ENCODE measurements at regions not wholly inside any gene's neighbourhood (a gene's known extent, or its start where the extent isn't known, plus 50 kb on each side); places are given as distances from the start of the nearest gene placed in this dataset.

DNA sequence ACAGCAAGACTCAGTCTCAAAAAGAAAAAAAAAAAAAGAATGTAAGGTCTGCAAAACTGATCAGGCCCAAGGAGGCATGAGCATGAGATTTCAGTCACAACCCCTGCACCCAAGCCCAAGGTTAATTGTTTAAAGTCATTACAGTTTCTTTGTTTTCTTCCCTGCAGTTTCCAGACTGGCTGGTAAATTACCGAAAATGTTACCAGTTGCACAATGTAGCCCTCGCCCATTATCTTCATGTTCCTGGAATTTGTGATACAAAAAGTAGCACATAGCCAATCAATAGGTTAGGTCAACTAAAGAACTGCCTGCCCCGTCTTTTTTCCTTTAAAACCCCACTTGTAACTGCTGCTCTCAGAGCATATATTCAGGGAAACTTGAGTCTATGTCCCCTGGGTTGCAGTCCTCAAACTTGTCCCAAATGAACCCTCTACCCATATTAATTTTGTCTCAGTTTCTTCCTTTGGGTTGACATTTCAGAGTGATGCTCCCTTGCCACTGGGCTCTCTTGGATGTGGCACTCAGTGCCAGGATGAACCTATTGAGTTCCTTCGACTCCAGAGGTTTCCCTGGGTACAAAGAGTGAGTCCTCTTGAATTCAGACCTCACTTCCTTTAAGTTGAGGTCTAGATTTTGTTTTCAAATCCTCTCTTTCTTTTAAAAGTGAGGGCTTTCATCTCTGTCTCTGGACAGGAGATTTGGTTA is 216.2 kb upstream of the HS6ST1 start:
- no peak for DNase-seq (ENCODE audit: low read depth)

DNA sequence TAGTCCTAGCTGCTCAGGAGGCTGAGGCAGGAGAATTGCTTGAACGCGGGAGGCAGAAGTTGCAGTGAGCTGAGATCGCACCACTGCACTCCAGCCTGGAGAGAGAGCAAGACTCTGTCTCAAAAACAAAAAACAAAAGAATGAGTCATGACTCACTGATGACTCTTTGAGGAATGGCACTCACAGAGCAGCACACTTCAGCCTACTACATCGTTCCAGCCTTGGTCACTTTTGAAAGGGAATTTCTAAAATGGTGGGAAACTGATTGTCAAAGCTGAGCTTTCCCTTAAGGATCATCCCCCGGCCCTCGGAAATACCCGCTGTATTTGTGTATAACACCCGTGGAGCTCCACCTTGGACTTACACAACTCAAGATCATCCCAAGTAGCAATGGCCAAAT is 217.3 kb upstream of the HS6ST1 start:
- DNase-seq (ENCODE audit: low read depth) = no peak

DNA sequence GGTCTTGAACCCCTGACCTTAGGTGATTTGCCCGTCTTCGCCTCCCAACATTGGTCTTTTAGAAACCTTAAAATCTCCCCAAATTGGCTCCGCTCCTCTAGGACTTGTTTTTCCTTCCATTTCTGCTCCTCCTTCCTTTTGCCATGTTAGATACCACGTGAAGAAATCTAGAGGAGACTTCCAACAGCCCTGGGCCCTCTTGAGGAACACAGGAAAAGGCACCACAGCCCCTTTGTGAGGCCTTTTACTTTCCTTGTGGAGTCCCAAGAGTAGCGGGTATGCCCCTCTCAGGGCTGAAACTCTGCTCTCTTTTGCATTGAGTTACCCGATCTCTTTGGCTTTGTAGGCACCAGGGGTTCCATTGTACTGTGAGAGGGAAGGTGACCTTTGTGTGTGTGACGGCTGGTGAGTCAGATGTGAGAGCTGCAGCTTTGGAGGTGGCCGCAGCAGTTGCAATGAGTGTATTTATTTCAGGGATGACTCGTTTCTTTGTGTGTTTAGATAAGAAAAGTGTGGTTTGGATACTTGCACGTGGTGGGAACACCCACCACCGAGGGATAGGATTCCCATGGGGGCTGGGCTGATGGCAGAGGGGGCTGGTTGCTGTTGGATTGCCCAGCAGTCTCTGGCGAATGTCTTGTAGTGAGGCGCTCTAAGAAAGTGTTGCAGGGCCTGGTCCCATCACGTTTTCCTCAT is 218.4 kb upstream of the HS6ST1 start:
- no peak for DNase-seq (ENCODE audit: low read depth)

DNA sequence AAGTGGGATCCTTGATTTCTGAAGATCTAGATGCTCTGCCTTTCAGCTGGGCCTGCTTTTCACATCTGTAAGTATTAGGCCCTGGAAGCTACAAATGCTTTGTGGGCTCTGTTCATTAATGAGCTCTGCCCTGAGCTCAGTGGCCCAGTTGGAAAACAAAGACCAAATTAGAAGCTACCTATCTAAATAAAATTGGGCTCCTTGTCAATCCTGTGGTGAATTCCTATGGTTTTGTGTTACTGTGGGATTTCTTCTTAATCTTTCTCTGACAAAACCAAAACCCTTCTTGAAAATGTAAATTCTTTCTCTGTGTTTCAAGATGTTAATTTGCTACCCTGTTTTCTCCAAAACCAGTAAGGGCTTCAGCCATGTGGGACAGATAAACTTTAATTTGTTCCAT is 219.0 kb upstream of the HS6ST1 start:
- DNase-seq (ENCODE audit: low read depth) = no peak

DNA sequence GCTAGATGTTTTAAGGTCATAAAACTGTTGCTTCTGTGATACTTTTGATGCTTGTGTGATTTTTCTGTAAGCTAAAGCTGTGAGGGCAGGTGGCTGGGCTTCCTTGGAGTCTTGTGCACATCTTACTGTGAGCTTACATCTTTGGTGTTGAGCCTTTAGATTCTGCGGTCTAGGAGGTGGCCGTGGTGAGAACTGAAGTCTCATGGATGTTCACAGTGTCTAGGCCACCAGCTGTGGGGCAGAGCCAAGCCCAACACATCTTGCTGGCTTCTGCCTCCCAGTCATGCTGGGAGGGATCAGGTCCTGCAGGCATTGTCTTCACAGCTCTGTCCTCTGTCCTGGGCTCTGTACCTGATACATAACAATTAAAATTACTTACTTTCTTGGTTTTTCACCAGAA is 219.7 kb upstream of the HS6ST1 start:
- no peak for DNase-seq (ENCODE audit: low read depth)

DNA sequence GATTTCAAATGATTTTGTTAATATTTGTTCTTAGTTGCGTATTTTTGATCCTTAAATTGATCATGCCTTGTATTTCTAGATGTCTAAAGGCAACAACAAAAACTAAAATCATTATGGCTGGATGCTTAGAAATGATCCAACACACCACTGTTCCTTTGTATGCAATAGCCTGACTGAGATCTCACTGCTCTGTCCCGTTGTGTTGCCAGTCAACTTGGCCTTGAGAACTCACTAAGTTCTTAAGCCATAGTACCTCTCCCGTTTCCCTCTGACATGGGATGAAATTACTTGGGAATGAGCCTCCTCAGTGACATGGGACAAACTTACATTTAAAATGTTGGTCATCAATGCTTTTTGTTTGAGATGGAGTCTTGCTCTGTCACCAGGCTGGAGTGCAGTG is 222.0 kb upstream of the HS6ST1 start:
- no peak for DNase-seq (ENCODE audit: low read depth)

DNA sequence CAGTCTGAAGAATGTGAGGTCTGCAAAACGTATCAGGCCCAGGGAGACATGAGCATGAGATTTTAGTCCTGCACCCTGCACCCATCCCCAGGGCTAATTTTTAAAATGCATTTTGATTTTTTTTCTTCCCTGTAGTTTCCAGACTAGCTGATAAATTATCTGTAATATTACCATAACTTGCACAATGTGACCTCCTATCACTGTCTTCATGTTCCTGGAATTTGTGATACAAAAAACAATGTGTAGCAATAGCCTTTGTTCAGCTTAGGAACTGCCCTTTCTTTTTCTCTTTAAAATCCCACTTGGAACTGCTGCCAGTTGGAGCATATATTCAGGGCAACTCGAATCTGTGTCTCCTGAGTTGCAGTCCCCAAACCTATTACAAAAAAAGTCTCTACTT is 222.8 kb upstream of the HS6ST1 start:
- no peak for DNase-seq (ENCODE audit: low read depth)

DNA sequence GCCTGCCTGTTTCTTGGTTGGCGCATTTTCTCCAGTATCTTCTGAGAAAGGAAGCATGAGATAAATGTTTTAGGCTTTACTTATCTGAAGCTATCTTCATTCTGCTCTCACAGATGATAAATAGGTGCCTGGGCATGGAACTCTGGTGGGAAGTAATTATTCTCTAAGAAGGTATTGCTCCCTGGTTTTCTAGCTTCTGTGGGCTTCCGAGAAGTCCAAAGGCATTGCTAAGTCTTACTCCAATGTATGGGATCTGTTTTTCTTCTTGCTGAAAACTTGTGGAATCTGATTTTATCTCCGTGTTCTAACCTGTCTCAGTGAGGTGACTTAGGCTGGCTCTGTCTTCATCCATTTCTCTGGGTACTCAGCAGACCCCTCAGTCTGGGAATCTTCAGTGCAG is 224.4 kb upstream of the HS6ST1 start:
- DNase-seq (ENCODE audit: low read depth) = no peak

DNA sequence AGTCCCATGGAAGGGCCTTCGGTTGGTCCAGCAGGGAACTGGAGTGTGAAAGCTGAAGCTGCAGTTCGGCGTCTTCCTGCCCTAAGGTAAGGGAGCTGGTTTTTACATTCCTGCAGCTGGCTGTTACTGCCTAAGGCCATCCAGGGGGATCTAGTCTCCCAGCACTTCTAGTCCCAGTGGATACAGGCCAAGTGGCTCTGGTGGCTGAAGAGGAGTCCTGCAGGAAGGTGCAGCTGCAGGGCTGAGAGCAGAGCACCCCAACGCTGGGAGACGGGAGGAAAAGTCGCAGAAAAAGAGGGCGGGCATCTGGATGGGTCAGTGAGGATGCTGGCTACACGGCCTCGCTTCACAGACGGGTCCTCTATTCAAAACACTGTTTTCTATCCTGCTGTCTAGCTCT is 225.0 kb upstream of the HS6ST1 start:
- no peak for DNase-seq (ENCODE audit: low read depth)

DNA sequence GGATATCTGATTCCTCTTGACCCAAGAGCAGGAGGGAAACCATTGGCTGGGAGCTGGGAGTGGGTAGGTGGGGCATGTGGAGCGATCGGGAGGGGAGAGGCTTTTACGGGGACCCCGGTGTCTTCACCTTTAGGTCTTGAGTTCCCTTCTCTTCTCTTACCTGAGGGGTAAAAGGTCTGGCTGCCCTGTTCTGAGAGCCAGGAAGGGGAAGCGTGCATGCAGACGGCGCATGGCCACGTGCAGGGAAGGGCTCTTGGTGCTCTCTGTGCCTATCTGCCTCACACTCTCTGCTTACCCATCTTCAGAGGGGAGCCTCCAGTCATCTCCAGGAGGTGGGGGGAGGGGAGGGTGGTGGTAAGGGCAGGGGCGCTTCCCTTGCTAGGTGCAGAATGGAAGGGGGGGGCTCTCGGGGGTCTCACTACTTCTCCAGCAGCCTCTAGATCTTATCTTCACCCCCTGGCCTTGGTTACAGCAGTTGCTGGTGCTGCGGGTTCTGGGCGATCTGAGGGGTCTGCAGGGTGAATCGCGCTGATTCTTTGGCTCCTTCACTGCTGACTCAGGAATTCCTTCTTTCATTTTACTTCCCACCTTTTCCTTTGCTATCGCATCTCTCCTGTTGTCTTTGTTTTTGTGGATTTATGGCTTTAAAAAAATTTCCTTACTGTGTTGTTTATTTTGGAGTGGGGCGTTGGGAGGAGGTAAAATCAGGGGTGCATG is 225.8 kb upstream of the HS6ST1 start:
- DNase-seq (ENCODE audit: low read depth) = no peak

DNA sequence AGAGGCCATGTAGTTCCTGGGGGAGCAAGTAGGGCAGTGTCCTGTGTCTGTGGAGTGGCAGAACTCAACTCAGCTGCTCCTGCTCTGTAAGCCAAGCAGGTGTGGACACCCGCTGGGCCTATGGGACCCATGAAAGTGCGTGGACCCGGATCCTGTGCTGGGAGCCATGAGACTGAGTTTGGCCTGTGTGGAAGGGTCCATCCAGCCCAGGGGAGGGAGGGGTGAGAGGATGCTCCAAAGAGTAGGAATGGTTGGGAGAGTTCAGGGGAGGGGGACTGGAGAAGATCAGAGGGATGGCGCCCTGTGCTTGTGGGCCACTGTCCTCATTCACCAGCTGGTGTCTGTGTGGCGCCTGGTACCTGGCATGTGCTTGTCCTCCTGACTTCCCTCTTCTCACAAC is 226.4 kb upstream of the HS6ST1 start:
- no peak for DNase-seq (ENCODE audit: low read depth)

DNA sequence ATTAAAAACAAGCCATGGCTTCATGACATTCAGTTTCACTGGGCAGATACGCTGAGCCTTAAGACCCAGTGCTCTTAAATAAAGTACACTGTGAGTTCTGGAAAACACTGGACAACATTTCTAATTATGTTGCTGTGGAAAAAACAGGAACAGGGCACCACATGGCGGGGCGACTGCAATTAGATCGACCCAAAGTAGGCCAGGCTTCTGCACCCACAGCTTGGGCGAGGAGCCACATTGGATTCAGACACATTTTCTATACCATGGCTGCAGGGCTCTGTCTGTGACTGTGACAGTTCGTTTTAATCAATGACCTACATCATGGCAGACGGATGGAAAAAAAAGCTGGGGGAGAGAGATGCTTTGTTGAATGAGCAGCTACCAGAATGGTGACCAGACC is 227.2 kb upstream of the HS6ST1 start:
- DNase-seq (ENCODE audit: low read depth) = no peak

DNA sequence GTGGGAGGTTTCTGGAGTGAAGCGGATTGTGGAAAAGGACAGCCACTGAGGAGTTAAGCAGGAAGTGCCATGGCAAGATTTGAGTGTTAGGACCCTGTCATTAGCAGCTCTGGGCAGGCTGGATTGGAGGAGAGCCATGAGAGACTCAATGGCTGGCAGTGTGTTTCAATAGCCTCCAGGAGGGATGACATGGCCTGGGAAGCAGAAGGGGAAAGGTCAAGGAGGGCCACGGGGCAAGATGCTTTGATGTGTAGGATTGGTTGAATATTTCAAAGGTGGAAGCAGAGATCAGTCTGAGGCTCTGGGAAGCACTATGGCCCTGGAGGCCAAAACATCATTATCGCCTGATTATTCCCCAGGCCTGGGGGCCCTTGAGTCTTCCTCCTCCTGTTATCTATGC is 229.0 kb upstream of the HS6ST1 start:
- no peak for DNase-seq (ENCODE audit: low read depth)

DNA sequence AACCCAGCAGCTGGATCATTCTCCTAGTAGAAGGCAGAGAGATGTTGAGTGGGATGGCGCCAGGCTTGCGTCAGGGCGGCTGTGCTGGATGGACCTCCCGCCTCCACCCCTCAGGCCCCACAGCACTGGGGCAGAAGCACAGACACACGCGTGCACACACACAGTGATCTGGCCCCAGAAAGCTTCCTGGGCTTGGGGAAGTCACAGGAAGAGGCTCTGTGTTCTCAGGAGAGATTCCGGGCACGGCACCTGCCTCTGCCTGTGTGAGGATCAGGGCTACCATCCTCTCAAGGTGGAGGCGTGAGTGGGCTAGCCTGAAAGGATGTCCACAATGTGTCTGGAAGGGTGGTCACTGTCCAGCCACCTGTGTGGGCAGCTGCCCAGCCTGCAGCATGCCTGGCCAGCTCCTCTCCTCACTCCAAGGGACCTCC is 229.8 kb upstream of the HS6ST1 start:
- no peak for DNase-seq (ENCODE audit: low read depth)

DNA sequence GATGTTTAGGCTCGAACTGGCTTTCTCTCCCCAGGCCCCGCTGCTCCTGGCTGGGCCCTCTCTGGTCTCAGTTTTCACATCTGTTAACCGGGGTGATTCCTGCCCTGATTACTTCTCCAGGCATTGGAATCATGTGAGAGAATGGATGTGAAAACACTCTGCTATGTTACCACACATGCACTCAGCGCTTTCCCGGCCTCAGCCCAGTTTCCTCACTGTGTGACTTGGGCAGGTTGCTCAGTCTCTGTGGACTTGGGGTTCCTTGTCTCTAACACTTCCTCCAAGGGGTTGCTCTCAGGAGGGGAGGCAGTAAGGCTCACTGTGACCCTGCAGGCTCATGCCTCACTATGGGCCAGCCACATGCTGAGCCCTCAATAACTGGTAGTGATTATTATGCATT is 230.4 kb upstream of the HS6ST1 start:
- DNase-seq (ENCODE audit: low read depth) = no peak

DNA sequence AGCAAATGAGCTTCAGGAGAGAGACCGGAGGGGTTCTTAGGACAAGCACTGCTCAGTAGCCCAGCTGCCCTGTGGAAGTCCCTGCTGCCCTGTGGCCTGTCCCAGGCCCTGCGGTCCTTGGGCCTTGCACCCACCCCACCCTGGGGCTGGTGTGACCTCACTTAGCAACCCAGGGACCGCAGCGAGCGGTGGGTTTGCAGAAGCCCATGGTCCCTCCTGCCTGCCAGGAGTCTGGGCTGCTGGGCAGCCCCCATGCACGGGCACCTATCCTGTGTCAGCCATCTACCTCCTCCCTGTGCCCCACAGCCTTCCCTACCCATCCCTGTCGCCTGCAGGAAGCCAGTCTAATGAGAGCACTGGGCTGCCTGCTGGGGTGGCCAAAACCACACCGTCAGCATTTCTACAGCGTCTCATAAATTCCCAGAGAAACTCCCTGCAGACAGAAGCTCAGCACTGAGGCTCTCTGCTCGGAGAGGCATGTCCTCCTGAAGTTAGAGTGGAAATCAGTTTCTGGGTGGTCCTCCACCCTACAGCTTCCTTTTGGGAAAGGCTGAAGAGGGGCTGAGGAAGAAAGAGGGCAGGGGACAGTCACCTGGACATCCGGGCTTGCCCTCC is 231.1 kb upstream of the HS6ST1 start:
- DNase-seq (ENCODE audit: low read depth) = no peak

DNA sequence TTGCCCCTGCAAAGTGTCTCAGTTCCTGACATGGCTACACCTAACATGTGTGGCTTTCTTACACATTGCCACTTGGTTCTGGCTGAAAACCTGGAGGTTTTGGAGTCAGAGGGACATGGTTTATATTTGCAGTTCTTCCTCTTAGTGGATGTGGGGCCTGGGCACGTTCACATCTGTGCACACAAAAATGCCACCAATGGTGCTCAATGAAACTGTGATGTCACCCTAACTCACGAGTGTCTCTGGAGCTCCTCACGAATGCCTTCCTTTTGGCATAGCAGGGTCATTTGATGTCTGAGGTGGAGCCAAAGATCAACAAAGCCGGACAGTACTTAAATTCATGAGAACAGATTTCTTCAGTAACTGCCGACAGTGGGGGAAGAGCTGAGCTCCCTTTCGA is 231.7 kb upstream of the HS6ST1 start:
- no peak for DNase-seq (ENCODE audit: low read depth)

DNA sequence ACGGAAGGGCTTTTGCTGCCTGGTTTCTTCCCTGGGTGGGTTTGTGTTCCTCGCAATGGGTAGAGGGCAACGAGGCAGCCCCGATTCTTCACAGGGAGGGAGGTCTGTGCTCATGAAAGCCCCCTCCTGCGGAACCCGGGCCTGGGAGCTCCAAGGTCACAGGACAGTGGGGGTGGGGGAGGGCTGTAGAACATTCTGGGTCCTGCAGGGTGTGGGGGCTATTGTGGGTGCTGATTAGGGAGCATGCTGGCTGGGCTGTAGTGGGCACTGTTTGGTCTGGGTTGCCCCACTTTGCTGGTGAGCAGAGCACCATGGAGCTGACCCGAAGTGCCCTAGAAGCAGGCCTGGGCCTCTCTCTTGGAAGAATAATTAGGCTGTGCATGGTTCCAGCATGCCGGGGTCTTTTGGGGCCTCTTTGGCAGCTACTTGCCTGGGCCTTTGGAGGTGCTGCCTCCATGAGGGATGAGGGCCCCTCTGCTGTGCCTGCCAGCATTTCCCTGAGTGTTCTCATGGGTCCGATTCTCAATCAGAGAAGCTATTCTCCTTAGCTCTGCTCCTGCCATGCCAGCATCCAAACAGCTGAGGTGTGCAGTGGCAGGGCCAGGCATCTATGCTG is 232.2 kb upstream of the HS6ST1 start:
- DNase-seq (ENCODE audit: low read depth) = no peak

DNA sequence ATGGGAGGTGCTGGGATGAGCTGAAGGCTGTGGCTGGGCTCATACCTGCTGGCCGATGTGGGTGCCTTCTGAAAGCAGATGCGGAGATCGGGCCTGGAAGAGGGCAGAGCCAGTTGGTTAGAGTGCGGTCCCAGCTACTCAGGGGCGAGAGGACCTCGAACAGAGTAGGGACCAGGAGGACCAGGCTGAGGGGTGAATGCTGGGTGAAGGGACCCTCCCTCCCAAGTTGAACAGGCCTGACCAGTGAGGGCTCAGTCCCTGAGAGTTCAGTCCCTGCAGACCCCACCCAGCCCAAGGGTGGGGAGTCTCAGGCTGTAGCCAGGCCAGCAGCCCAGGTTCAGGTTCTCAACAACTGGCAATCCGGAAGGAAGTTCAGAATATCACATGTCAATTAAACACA is 232.8 kb upstream of the HS6ST1 start:
- DNase-seq (ENCODE audit: low read depth) = no peak

DNA sequence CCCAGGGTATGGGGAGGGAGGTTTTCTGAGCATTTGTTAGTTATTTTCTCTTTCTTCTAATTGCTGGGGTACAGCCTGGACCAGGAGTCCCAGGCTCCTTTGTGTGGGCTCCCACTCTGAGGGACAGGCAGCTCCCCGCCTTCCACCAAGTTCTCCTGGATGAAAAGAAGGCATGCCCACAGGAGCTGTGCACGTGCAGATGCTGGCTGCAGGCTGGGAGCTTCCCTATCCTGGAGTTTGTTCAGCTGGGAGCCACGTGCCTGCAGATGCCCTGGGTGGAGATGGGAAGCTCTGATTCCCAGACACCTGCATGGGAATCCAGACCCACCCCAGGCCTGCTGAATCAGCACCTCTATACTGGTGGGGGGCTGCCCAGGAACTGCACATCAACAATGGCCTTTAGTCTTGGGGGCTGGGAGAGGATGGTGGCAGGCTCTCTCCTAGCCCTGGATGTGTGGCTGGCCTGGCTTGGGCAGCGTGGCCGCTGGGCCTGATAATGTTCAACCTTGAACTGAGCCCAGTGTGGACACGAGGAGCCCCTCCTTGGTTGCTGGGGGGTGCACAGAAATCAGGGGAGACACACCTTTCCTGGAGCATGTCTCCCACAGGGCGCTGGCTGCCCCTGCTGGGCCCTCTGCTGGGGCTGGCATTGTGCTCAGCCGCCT is 233.6 kb upstream of the HS6ST1 start:
- no peak for DNase-seq (ENCODE audit: low read depth)

DNA sequence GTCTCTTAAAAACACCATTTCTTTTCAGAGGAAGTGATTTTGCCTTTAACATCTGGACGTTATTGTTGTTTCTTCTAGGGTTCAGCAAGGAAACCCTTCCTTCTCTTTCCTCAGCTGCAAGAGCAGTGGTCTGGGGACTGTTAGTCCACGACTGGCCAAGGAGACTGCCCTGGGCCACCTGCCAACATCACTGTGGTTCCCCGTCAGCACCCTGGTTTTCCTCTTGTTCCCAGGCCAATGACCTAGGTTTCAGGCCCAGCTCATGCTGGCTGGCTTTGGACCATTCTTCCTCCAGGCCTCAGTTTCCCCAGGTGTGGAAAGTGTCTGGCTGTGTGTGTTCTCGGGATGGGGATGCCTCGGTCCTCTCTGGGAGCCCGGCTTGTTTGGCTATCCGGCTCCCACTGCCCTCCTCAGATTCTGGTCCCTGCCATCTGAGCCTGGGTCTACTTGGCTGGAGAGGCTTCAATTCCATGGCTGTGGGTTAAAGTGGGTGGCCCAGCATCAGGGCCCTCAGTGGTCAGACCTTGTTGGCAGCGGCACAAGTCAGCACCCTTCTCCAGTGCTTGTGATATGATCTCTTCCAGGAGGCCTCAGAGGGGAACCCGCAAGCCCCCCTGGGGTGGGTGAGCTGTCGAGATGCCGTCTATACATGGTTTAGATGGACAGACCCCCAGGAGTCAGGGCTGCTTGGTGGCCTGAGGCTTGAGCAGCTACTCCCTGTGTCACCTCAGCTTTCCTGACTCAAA is 234.3 kb upstream of the HS6ST1 start:
- no peak for DNase-seq (ENCODE audit: low read depth)
